HCT116 (cell line): ENCODE measurements at regions not wholly inside any gene's neighbourhood (a gene's known extent, or its start where the extent isn't known, plus 50 kb on each side); places are given as distances from the start of the nearest gene placed in this dataset.

ENCODE experiments used
- ATAC-seq: fragments of 200-7000 bp; cut with Tn5 transposase; 2 replicates; pipeline ENCODE4 v1.9.1; 2020; ENCODE audit warnings: mild to moderate bottlenecking, moderate library complexity
- BruUV-seq: library from RNA; stranded (reverse); fragments of 400-500 nt; replicated peaks from 2 replicates; lab custom pipeline; 2021; lab: Mats Ljungman, UMichigan
- CTCF ChIA-PET: fragments of 300-600 bp; sonication (Branson Sonifier 250); formaldehyde crosslinking; loops from one replicate; lab custom pipeline; 2021; ENCODE audit warnings: antibody characterized with exemption; lab: Charles Lee
- POLR2A ChIA-PET: fragments of 300-600, 350-600 bp; sonication (Branson Sonifier 250); formaldehyde crosslinking; loops from one replicate; lab custom pipeline; 2021; ENCODE audit warnings: antibody characterized with exemption; lab: Charles Lee
- RAD21 ChIA-PET, 2 experiments: fragments of 300-600 bp; sonication (Branson Sonifier 250); formaldehyde crosslinking; loops; one replicate each; lab custom pipeline; 2023; ENCODE audit warnings: low total read pairs in 2 of 2; ENCODE audit not compliant: uncharacterized antibody in 2 of 2, unreplicated experiment in 2 of 2, low non-redundant PET in 1 of 2; lab: Charles Lee
- DNase-seq: peaks from one replicate; pipeline ENCODE4 v3.0.0-alpha.2; 2010; ENCODE audit warnings: low read depth, low spot score
- H2AFZ ChIP-seq: fragments of 200-600 bp; shearing (Covaris generic), sonication (generic); 2 replicates; pipeline ENCODE4 v1.6.1; 2017; ENCODE audit warnings: low read depth, mixed run types, mixed read lengths, antibody characterized with exemption, low read length; ENCODE audit not compliant: poor library complexity, severe bottlenecking
- H3K27ac ChIP-seq: 2 replicates; pipeline ENCODE4 v1.5.1; 2012; ENCODE audit warnings: low read depth, low read length
- H3K27me3 ChIP-seq: fragments of 200-600 bp; sonication (generic); 2 replicates; pipeline ENCODE4 v1.6.1; 2016; ENCODE audit warnings: mixed run types, low read length, mixed read lengths; ENCODE audit not compliant: insufficient read depth
- H3K36me3 ChIP-seq, 2 experiments: fragments of 200-500 bp in 1 of 2; fragments of 200-600 bp in 1 of 2; sonication (Bioruptor generic) in 1 of 2; sonication (generic) in 1 of 2; 2 replicates each; pipeline versions ENCODE4 v1.5.1 to v1.6.1; 2014 to 2016; ENCODE audit warnings: low read length in 2 of 2, inconsistent platforms in 1 of 2, mixed read lengths in 1 of 2, mixed run types in 1 of 2; ENCODE audit not compliant: insufficient read depth in 2 of 2, control insufficient read depth in 1 of 2
- H3K4me1 ChIP-seq, 2 experiments: fragments of 200-600 bp in 1 of 2; sonication (generic) in 1 of 2; 2 replicates each; pipeline versions ENCODE4 v1.5.1 to v1.6.1; 2012 to 2017; ENCODE audit warnings: low read length in 2 of 2, inconsistent platforms in 1 of 2, mild to moderate bottlenecking in 1 of 2, mixed read lengths in 1 of 2, mixed run types in 1 of 2, moderate library complexity in 1 of 2; ENCODE audit not compliant: insufficient read depth in 2 of 2, control insufficient read depth in 1 of 2
- H3K4me2 ChIP-seq: fragments of 200-600 bp; sonication (generic); 2 replicates; pipeline ENCODE4 v1.6.1; 2017; ENCODE audit warnings: mixed run types, low read length, mixed read lengths
- H3K4me3 ChIP-seq, 2 experiments: fragments of 200-600 bp in 1 of 2; sonication (generic) in 1 of 2; replicated peaks in 1 of 2; 2 replicates each; pipeline ENCODE4 v1.5.1; 2011 to 2016; ENCODE audit warnings: low read length in 2 of 2, control low read depth in 1 of 2, low read depth in 1 of 2, mild to moderate bottlenecking in 1 of 2, mixed read lengths in 1 of 2, mixed run types in 1 of 2
- H3K79me2 ChIP-seq: fragments of 200-600 bp; sonication (generic); 2 replicates; pipeline ENCODE4 v1.6.1; 2017; ENCODE audit warnings: mild to moderate bottlenecking, mixed run types, low read length, moderate library complexity, mixed read lengths; ENCODE audit not compliant: insufficient read depth
- H3K9ac ChIP-seq: fragments of 200-600 bp; sonication (generic); 2 replicates; pipeline ENCODE4 v1.6.1; 2016; ENCODE audit warnings: low read length, mixed read lengths
- H3K9me2 ChIP-seq: fragments of 200-600 bp; sonication (generic), shearing (Covaris generic); 2 replicates; pipeline ENCODE4 v1.6.1; 2017; ENCODE audit warnings: mixed run types, mild to moderate bottlenecking, moderate library complexity; ENCODE audit not compliant: insufficient read depth
- H3K9me3 ChIP-seq, 2 experiments: fragments of 200-500 bp in 1 of 2; fragments of 200-600 bp in 1 of 2; sonication (Bioruptor generic) in 1 of 2; sonication (generic) in 1 of 2; 2 replicates each; pipeline ENCODE4 v1.6.1; 2014 to 2017; ENCODE audit warnings: low read length in 2 of 2, mixed read lengths in 2 of 2, inconsistent platforms in 1 of 2, low read depth in 1 of 2, mild to moderate bottlenecking in 1 of 2, mixed run types in 1 of 2, moderate library complexity in 1 of 2; ENCODE audit not compliant: control insufficient read depth in 1 of 2, insufficient read depth in 1 of 2
- H4K20me1 ChIP-seq: fragments of 200-600 bp; sonication (generic), shearing (Covaris generic); 2 replicates; pipeline ENCODE4 v1.6.1; 2017; ENCODE audit warnings: mixed run types, mild to moderate bottlenecking, moderate library complexity; ENCODE audit not compliant: insufficient read depth
- CBX3 ChIP-seq: IDR thresholded peaks from 2 replicates; pipeline ENCODE4 v1.6.1; 2012; ENCODE audit warnings: low read depth
- CEBPB ChIP-seq: IDR thresholded peaks from 2 replicates; pipeline ENCODE4 v1.6.1; 2012; ENCODE audit warnings: low read depth
- ELF1 ChIP-seq: IDR thresholded peaks from 2 replicates; pipeline ENCODE4 v1.6.1; 2012; ENCODE audit warnings: low read depth, borderline replicate concordance
- EZH2phosphoT487 ChIP-seq: fragments of 200-600 bp; IDR thresholded peaks from 2 replicates; pipeline ENCODE4 v1.6.1; 2018; ENCODE audit warnings: antibody characterized with exemption, borderline replicate concordance
- POLR2A ChIP-seq: IDR thresholded peaks from 2 replicates; pipeline ENCODE4 v1.7.0; 2011; ENCODE audit warnings: borderline replicate concordance; ENCODE audit not compliant: insufficient read depth, insufficient read length; ENCODE audit errors: extremely low read depth
- POLR2AphosphoS5 ChIP-seq: IDR thresholded peaks from 2 replicates; pipeline ENCODE4 v1.6.1; 2011; ENCODE audit warnings: mild to moderate bottlenecking, low read depth, low read length, moderate library complexity
- RAD21 ChIP-seq: IDR thresholded peaks from 2 replicates; pipeline ENCODE4 v1.6.1; 2012; ENCODE audit warnings: low read depth, mild to moderate bottlenecking
- SIN3A ChIP-seq: IDR thresholded peaks from 2 replicates; pipeline ENCODE4 v1.6.1; 2012; ENCODE audit warnings: low read depth
- SP1 ChIP-seq: IDR thresholded peaks from 2 replicates; pipeline ENCODE4 v1.6.1; 2012; ENCODE audit warnings: low read depth
- TCF7L2 ChIP-seq: IDR thresholded peaks from 2 replicates; pipeline ENCODE4 v1.7.0; 2011; ENCODE audit warnings: borderline replicate concordance, inconsistent platforms; ENCODE audit not compliant: insufficient read depth, insufficient read length; ENCODE audit errors: extremely low read depth
- YY1 ChIP-seq: IDR thresholded peaks from 2 replicates; pipeline ENCODE4 v1.6.1; 2011; ENCODE audit warnings: low read length, low read depth, moderate library complexity, mild to moderate bottlenecking; ENCODE audit not compliant: insufficient replicate concordance; ENCODE audit errors: extremely low read depth
- ZFX ChIP-seq: fragments of 450-650 bp; IDR thresholded peaks from 2 replicates; pipeline ENCODE4 v1.6.1; 2017
- ZNF274 ChIP-seq: fragments of 200-500 bp; sonication (Bioruptor generic); IDR thresholded peaks from 2 replicates; pipeline ENCODE4 v1.6.1; 2014; ENCODE audit warnings: mild to moderate bottlenecking, low read depth, low read length, inconsistent platforms
- intact Hi-C: fragments of 100-400 bp; cut with micrococcal nuclease; formaldehyde crosslinking; loops from 2 replicates; pipeline ENCODE4 v1.10.0; 2022
- TF ChIP-seq, protein P1 (sequence below), 3 experiments: fragments of 200-600 bp in 1 of 3; sonication (generic) in 1 of 3; IDR thresholded peaks in 2 of 3; conservative IDR thresholded peaks in 1 of 3; 2 replicates each; pipeline ENCODE4 v1.5.1; 2012 to 2017; ENCODE audit warnings: low read depth in 2 of 3, low read length in 2 of 3, antibody characterized with exemption in 1 of 3, borderline replicate concordance in 1 of 3, control low read depth in 1 of 3, mild to moderate bottlenecking in 1 of 3, mixed read lengths in 1 of 3, mixed run types in 1 of 3, moderate library complexity in 1 of 3; ENCODE audit not compliant: insufficient read depth in 1 of 3
- TF ChIP-seq, protein P2 (sequence below): IDR thresholded peaks from 2 replicates; pipeline ENCODE4 v1.6.1; 2012

DNA sequence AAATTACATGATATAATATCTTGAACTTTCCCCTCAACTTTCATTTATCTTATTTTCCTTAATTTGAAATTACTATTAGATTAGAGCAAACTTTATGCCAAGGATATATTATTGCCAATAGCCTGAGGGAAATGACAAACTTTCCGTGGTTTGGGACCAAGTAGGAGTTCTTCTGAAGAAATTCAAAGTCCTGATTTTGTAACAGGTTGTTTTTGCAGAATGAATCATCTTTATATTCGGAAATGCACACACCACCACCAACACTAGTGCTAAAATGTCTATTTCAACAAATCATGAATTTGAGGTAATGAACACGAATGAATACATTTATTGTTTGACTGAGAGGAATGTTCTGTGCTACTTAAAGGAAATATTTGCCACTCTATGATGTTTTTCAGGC lies 226.7 kb downstream of the GRIA2 start:
- Histone ChIP-seq H3K9me3 (no peaks in the 10 kb centered on the region), H2AFZ (no peak overlapping the region), H3K27ac (no peak overlapping the region), H3K9ac (no peak overlapping the region), H3K36me3 (no peaks in the 10 kb centered on the region), H3K4me3 (no peak overlapping the region), H3K9me2 (peaks cover under 1% of the 10 kb centered on the region; the same call in 1 of the 2 replicates), H3K27me3 (no peaks in the 10 kb centered on the region), H4K20me1 (no peaks in the 10 kb centered on the region), H3K4me2 (no peak overlapping the region), H3K79me2 (no peaks in the 10 kb centered on the region), H3K4me1 (no peaks in the 10 kb centered on the region)
- intact Hi-C loops: loop anchor here (2.0 kb wide), 1 partner anchor 18 kb away; no protein-coding TSS in a partner anchor
- ChIA-PET RAD21 (no interaction called here), CTCF (no interaction called here), POLR2A (no interaction called here)
- TF ChIP-seq ZNF274 (no peak), SP1 (no peak), SIN3A (no peak), CEBPB (no peak), RAD21 (no peak), ZFX (no peak), ELF1 (no peak), EZH2phosphoT487 (no peak)
- TF ChIP-seq, protein P1, sequence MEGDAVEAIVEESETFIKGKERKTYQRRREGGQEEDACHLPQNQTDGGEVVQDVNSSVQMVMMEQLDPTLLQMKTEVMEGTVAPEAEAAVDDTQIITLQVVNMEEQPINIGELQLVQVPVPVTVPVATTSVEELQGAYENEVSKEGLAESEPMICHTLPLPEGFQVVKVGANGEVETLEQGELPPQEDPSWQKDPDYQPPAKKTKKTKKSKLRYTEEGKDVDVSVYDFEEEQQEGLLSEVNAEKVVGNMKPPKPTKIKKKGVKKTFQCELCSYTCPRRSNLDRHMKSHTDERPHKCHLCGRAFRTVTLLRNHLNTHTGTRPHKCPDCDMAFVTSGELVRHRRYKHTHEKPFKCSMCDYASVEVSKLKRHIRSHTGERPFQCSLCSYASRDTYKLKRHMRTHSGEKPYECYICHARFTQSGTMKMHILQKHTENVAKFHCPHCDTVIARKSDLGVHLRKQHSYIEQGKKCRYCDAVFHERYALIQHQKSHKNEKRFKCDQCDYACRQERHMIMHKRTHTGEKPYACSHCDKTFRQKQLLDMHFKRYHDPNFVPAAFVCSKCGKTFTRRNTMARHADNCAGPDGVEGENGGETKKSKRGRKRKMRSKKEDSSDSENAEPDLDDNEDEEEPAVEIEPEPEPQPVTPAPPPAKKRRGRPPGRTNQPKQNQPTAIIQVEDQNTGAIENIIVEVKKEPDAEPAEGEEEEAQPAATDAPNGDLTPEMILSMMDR (IDR thresholded peaks at IDR 0.05 in 2 of 3, conservative IDR thresholded peaks at IDR 0.05 in 1 of 3; ENCODE audit: borderline replicate concordance in 1 of 3, insufficient read depth in 1 of 3, low read depth in 2 of 3, low read length in 2 of 3): no peak
- TF ChIP-seq, protein P2, sequence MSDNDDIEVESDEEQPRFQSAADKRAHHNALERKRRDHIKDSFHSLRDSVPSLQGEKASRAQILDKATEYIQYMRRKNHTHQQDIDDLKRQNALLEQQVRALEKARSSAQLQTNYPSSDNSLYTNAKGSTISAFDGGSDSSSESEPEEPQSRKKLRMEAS: no peak
- ATAC-seq: no peak
- no peak for DNase-seq
- BruUV-seq: no TSS peak

DNA sequence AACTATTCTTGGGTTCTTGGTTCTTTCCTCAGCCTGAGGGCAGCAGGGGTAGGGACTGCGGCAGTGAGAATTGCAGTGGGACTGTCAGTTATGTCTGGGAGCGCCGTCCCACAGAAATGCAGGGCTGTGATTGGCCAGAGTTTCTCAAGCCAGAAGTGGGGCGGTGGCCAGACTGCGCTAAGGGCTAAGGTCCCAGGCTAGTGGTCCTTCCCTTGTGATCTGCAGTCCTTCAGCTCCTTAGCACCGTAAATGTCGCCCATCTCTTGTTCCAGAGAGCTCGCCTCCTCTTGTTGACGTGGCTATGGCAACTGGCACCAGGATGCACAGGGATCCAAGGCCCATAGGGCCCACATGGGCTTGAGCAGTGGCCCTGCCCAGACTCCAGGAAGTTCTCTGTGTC lies 223.5 kb downstream of the GRIA2 start:
- H3K9ac ChIP-seq: no peak overlapping the region
- no peak overlapping the region for H3K4me3 ChIP-seq
- no peaks in the 10 kb centered on the region for H3K9me3 ChIP-seq
- no peaks in the 10 kb centered on the region for H3K9me2 ChIP-seq
- H3K27ac ChIP-seq: no peak overlapping the region
- H3K36me3 ChIP-seq: no peaks in the 10 kb centered on the region
- BruUV-seq: no TSS peak
- ATAC-seq (no peak), DNase-seq (no peak)
- H4K20me1 ChIP-seq: no peaks in the 10 kb centered on the region
- H3K4me2 ChIP-seq: no peak overlapping the region
- H3K27me3 ChIP-seq: no peaks in the 10 kb centered on the region
- CTCF ChIA-PET: no interaction called here
- H3K79me2 ChIP-seq: no peaks in the 10 kb centered on the region
- no peaks in the 10 kb centered on the region for H3K4me1 ChIP-seq
- no peak overlapping the region for H2AFZ ChIP-seq
- POLR2A ChIA-PET: no interaction called here
- RAD21 ChIA-PET: no interaction called here
- intact Hi-C loops: no loop called here
- no peak for TF ChIP-seq ZNF274
- TF ChIP-seq ELF1: no peak
- no peak for TF ChIP-seq RAD21
- TF ChIP-seq TCF7L2: no peak
- no peak for TF ChIP-seq POLR2AphosphoS5
- no peak for TF ChIP-seq YY1
- no peak for TF ChIP-seq EZH2phosphoT487
- TF ChIP-seq, protein P1 (IDR thresholded peaks at IDR 0.05 in 2 of 3, conservative IDR thresholded peaks at IDR 0.05 in 1 of 3; ENCODE audit: borderline replicate concordance in 1 of 3, insufficient read depth in 1 of 3, low read depth in 2 of 3, low read length in 2 of 3): no peak
- TF ChIP-seq CEBPB: no peak
- TF ChIP-seq POLR2A: no peak
- TF ChIP-seq CBX3: no peak
